Astrocyte (in vitro differentiated cells and primary cell): ENCODE measurements at regions not wholly inside any gene's neighbourhood (a gene's known extent, or its start where the extent isn't known, plus 50 kb on each side); places are given as distances from the start of the nearest gene placed in this dataset.

Experiments used
- DNase-seq: peaks from one replicate; pipeline ENCODE4 v3.0.0-alpha.2; 2010; ENCODE audit warnings: low read depth
- FAIRE-seq: peaks from 2 replicates; lab custom pipeline; 2011; peaks lifted over from hg19 to GRCh38; lab: Jason Lieb, UNC
- H2AFZ ChIP-seq: 2 replicates; pipeline ENCODE4 v1.6.0; 2012; ENCODE audit warnings: low read depth, low read length, inconsistent platforms
- H3K27ac ChIP-seq: 2 replicates; pipeline ENCODE4 v1.5.1; 2011; ENCODE audit warnings: low read depth, low read length, inconsistent platforms
- H3K27me3 ChIP-seq: 2 replicates; pipeline ENCODE4 v1.6.0; 2011; ENCODE audit warnings: low read length, inconsistent platforms; ENCODE audit not compliant: insufficient read depth
- H3K36me3 ChIP-seq: 2 replicates; pipeline ENCODE4 v1.5.1; 2011; ENCODE audit warnings: low read length, inconsistent platforms; ENCODE audit not compliant: insufficient read depth
- H3K4me1 ChIP-seq: 2 replicates; pipeline ENCODE4 v1.5.1; 2011; ENCODE audit warnings: low read length, inconsistent platforms; ENCODE audit not compliant: insufficient read depth
- H3K4me2 ChIP-seq: 2 replicates; pipeline ENCODE4 v1.6.0; 2012; ENCODE audit warnings: low read length, inconsistent platforms
- H3K4me3 ChIP-seq: 2 replicates; pipeline ENCODE4 v1.5.1; 2011; ENCODE audit warnings: low read depth, mild to moderate bottlenecking, low read length, inconsistent platforms; ENCODE audit not compliant: insufficient read depth
- H3K79me2 ChIP-seq: 2 replicates; pipeline ENCODE4 v1.6.0; 2012; ENCODE audit warnings: mild to moderate bottlenecking, low read length, inconsistent platforms; ENCODE audit not compliant: insufficient read depth
- H3K9ac ChIP-seq: 2 replicates; pipeline ENCODE4 v1.6.0; 2012; ENCODE audit warnings: mild to moderate bottlenecking, low read length, inconsistent platforms
- H3K9me3 ChIP-seq: 2 replicates; pipeline ENCODE4 v1.5.1; 2012; ENCODE audit warnings: low read depth, mild to moderate bottlenecking, low read length, inconsistent platforms; ENCODE audit not compliant: insufficient read depth
- H4K20me1 ChIP-seq: 2 replicates; pipeline ENCODE4 v1.6.0; 2012; ENCODE audit warnings: low read length, inconsistent platforms; ENCODE audit not compliant: insufficient read depth
- H3K27ac Mint-ChIP-seq: one replicate; pipeline ENCODE4 v1.8.0; 2021; ENCODE audit warnings: mild to moderate bottlenecking, mixed read lengths; ENCODE audit not compliant: unreplicated experiment
- H3K27me3 Mint-ChIP-seq: one replicate; pipeline ENCODE4 v1.8.0; 2021; ENCODE audit warnings: low read depth, mixed read lengths; ENCODE audit not compliant: unreplicated experiment
- H3K36me3 Mint-ChIP-seq: one replicate; pipeline ENCODE4 v1.8.0; 2021; ENCODE audit warnings: low read depth, mixed read lengths; ENCODE audit not compliant: unreplicated experiment
- H3K4me1 Mint-ChIP-seq: one replicate; pipeline ENCODE4 v1.8.0; 2021; ENCODE audit warnings: low read depth, mixed read lengths; ENCODE audit not compliant: unreplicated experiment
- H3K4me3 Mint-ChIP-seq: one replicate; pipeline ENCODE4 v1.8.0; 2021; ENCODE audit warnings: mild to moderate bottlenecking, moderate library complexity, mixed read lengths; ENCODE audit not compliant: unreplicated experiment
- H3K9me3 Mint-ChIP-seq: one replicate; pipeline ENCODE4 v1.8.0; 2021; ENCODE audit warnings: mild to moderate bottlenecking, mixed read lengths; ENCODE audit not compliant: unreplicated experiment
- EZH2 ChIP-seq: IDR thresholded peaks from 2 replicates; pipeline ENCODE4 v1.6.1; 2012; ENCODE audit warnings: mild to moderate bottlenecking, low read length, inconsistent platforms; ENCODE audit not compliant: insufficient read depth
- TF ChIP-seq, protein P1 (sequence below): IDR thresholded peaks from 2 replicates; pipeline ENCODE4 v1.5.1; 2011; ENCODE audit warnings: low read depth, mild to moderate bottlenecking, inconsistent platforms, low read length, moderate library complexity; ENCODE audit not compliant: insufficient read depth

DNA sequence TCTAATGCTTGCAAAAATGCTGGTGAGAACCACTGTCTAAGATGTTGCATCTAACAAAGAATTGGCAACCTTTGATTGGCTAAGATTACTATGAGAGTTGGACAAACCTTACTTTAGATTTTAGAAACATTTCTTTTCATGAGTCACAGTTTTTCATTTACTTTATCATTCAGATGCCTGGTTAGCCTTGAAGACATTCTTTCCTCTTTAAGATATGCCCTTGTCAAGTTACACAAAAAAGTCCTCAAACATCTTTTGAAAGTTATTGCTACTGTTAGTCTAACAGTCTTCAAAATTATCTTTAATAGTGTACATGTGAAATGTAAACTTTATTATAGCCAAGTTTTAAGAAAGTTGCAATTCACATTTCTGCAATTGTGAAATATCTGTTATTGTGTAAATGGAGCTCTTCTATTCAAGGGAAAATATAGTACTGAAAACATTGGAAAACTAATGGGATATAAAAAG is 276.3 kb downstream of the RND3 start:
- Histone ChIP-seq H3K4me3 (no peak overlapping the region), H3K9ac (no peak overlapping the region), H3K27ac (no peak overlapping the region), H4K20me1 (no peaks in the 10 kb centered on the region), H3K4me2 (no peak overlapping the region), H3K79me2 (no peaks in the 10 kb centered on the region), H2AFZ (no peak overlapping the region), H3K4me1 (no peaks in the 10 kb centered on the region), H3K36me3 (no peaks in the 10 kb centered on the region), H3K9me3 (no peaks in the 10 kb centered on the region), H3K27me3 (no peaks in the 10 kb centered on the region)
- TF ChIP-seq, protein P1, sequence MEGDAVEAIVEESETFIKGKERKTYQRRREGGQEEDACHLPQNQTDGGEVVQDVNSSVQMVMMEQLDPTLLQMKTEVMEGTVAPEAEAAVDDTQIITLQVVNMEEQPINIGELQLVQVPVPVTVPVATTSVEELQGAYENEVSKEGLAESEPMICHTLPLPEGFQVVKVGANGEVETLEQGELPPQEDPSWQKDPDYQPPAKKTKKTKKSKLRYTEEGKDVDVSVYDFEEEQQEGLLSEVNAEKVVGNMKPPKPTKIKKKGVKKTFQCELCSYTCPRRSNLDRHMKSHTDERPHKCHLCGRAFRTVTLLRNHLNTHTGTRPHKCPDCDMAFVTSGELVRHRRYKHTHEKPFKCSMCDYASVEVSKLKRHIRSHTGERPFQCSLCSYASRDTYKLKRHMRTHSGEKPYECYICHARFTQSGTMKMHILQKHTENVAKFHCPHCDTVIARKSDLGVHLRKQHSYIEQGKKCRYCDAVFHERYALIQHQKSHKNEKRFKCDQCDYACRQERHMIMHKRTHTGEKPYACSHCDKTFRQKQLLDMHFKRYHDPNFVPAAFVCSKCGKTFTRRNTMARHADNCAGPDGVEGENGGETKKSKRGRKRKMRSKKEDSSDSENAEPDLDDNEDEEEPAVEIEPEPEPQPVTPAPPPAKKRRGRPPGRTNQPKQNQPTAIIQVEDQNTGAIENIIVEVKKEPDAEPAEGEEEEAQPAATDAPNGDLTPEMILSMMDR, result no peak
- no peak for TF ChIP-seq EZH2
- no peaks in the 10 kb centered on the region for H3K27me3 Mint-ChIP-seq
- H3K4me3 Mint-ChIP-seq, result no peak overlapping the region
- H3K36me3 Mint-ChIP-seq, result no peaks in the 10 kb centered on the region
- FAIRE-seq, result no peak
- H3K27ac Mint-ChIP-seq, result no peak overlapping the region
- no peaks in the 10 kb centered on the region for H3K9me3 Mint-ChIP-seq
- peaks cover 17% of the 10 kb centered on the region for H3K4me1 Mint-ChIP-seq
- peak; percentile 87 for DNase-seq

DNA sequence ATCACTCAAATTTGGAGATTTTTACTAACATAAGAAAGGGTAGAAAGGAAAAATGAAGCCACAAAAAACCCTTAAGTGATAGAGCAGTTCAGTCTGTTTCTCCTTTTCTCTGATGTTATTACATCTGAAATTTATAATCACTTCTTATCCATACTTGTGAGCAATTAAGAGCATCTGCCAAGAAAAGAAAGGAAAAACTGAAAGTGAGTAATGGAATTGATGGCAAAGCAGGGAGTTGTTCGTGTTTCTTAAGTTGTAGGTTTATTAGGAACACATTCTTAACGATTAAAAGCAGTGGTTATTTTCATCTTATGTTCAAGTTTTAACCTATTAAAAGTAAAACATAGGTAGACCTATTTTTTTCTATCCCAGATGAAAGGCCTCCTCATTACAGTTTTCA is 277.7 kb downstream of the RND3 start:
- no peaks in the 10 kb centered on the region for H3K9me3 Mint-ChIP-seq
- H3K27ac Mint-ChIP-seq, result no peak overlapping the region
- Histone ChIP-seq H3K4me2 (no peak overlapping the region), H2AFZ (no peak overlapping the region), H3K36me3 (no peaks in the 10 kb centered on the region), H4K20me1 (no peaks in the 10 kb centered on the region), H3K27me3 (no peaks in the 10 kb centered on the region), H3K9me3 (no peaks in the 10 kb centered on the region), H3K79me2 (no peaks in the 10 kb centered on the region), H3K27ac (no peak overlapping the region), H3K4me3 (no peak overlapping the region), H3K4me1 (no peaks in the 10 kb centered on the region), H3K9ac (no peak overlapping the region)
- FAIRE-seq (no peak), DNase-seq (no peak)
- no peaks in the 10 kb centered on the region for H3K27me3 Mint-ChIP-seq
- H3K4me3 Mint-ChIP-seq, result no peak overlapping the region
- H3K4me1 Mint-ChIP-seq, result peaks cover 17% of the 10 kb centered on the region
- TF ChIP-seq, protein P1, result no peak
- no peak for TF ChIP-seq EZH2
- H3K36me3 Mint-ChIP-seq, result no peaks in the 10 kb centered on the region

DNA sequence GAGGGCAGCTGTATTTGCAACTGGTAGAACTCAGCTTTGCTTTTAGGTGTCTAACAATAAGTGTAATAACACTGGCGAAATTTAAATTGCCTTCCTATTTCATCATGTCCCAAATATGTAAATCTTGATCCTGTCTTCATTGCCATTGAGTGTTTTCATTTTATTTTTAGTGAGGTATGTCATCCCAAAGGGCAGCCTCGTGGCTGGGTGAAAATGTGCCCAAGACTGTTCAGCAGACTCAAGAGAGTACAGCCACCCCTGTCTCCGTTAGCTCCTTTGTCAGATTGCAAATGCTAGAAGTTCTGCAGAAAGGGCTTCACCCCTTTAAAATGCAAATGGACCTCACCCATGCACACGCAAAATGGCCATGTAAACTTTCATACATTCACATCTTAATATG is 278.8 kb downstream of the RND3 start:
- Histone ChIP-seq H3K79me2 (no peaks in the 10 kb centered on the region), H3K4me1 (peaks cover 2% of the 10 kb centered on the region), H3K4me2 (no peak overlapping the region), H3K27me3 (no peaks in the 10 kb centered on the region), H3K9me3 (no peaks in the 10 kb centered on the region), H3K4me3 (no peak overlapping the region), H2AFZ (no peak overlapping the region), H4K20me1 (no peaks in the 10 kb centered on the region), H3K27ac (no peak overlapping the region), H3K36me3 (no peaks in the 10 kb centered on the region), H3K9ac (no peak overlapping the region)
- Mint-ChIP-seq H3K36me3 (no peaks in the 10 kb centered on the region), H3K4me1 (peaks cover 22% of the 10 kb centered on the region), H3K4me3 (no peak overlapping the region), H3K27ac (no peak overlapping the region), H3K27me3 (no peaks in the 10 kb centered on the region), H3K9me3 (no peaks in the 10 kb centered on the region)
- no peak for FAIRE-seq
- TF ChIP-seq, protein P1, result no peak
- no peak for TF ChIP-seq EZH2
- DNase-seq, result no peak
